GM21529 (cell line): ENCODE measurements at regions not wholly inside any gene's neighbourhood (a gene's known extent, or its start where the extent isn't known, plus 50 kb on each side); places are given as distances from the start of the nearest gene placed in this dataset.
"Not testable (repeated sequence)": the region's sequence is repeated elsewhere in the genome, so short reads cannot be mapped to it uniquely, and the experiment has no call there.

Source experiments
- ATAC-seq: cut with Tn5 transposase; IDR thresholded peaks from one replicate; pipeline ENCODE4 v1.9.1; 2021; ENCODE audit not compliant: unreplicated experiment

DNA sequence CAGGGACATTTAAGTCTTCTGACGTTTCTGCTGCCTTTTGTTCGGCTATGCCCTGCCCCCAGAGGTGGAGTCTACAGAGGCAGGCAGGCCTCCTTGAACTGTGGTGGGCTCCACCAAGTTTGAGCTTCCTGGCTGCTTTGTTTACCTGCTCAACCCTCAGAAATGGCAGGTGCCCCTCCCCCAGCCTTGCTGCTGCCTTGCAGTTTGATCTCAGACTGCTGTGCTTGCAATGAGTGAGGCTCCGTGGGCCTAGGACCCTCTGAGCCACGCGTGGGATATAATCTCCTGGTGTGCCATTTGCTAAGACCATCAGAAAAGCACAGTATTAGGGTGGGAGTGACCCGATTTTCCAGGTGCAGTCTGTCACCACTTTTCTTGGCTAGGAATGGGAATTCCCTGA is 647.3 kb downstream of the CD109 start:
- ATAC-seq, result not testable (repeated sequence)

DNA sequence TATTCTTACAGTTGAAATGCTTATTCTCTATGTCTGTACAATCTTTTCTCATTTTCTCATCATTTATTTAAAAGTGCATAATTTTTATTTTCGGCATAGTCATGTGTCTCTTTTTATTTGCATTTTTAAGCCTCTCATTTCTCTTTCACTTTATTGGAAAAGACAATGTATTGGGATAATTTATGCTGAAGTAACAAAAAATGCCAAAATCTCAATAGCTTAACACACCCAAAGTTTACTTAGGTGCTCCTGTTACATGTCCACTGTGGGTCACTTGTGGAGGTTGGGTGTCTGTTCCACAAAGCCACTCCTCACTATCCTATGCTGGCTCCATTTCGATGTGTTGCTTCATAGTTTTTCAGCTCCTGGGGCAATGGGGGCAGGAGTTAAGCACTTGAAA is 638.7 kb downstream of the CD109 start:
- ATAC-seq, result no peak

DNA sequence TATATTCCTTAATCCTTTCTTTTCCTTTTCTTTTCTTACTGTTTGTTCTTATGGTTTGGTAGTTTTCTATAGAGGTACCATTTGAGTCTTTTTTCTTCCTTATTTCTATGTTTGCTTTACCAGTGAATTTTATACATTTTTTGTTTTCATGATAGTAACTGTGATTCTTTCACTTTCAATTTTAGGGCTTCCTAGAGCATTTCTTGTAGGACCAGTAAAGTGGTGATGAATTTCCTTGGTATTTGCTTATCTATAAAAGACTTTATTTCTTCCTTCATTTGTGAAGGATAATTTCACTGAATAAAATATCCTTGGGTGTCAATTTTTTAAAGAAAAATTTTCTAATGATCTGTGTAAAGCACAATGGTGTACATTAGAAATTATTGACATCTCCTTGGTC is 637.4 kb downstream of the CD109 start:
- no peak for ATAC-seq

DNA sequence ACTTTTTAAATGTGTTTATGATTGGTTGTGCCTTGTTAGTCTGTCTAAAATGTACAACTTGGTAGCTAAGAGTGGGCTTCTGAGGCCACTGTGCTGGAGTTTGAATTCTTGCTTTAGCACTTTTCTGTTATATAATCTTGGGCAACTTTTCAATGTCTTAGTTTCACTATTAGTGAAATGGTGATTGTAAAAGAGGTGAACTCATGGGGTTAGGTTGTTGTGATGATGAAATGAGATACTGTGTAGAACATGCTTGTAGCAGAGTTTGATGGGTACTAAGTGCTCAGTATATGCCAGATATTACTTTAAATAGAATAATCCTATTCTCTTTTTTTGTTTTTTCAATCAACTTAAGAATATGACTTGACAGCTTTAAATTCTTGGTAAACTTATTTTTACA is 624.7 kb downstream of the CD109 start:
- no peak for ATAC-seq

DNA sequence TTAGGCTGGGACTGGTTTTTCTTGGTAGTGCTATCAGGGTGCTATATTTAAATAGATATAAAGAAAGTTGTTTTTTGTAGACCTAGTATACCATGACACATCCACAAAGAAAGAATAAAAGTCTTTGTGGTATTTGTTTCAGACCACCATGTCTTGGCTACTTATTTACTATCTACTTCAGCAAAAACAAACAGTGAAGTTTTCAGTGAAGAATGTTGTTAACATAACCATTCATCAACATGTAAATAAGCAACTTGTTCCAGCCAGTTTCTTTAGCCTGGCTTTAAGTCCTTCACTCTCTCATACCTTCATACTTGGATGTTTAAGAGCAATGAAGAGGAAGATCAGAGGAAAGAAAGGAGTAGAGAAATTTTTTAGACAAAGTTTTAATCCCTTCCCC is 624.1 kb downstream of the CD109 start:
- no peak for ATAC-seq

DNA sequence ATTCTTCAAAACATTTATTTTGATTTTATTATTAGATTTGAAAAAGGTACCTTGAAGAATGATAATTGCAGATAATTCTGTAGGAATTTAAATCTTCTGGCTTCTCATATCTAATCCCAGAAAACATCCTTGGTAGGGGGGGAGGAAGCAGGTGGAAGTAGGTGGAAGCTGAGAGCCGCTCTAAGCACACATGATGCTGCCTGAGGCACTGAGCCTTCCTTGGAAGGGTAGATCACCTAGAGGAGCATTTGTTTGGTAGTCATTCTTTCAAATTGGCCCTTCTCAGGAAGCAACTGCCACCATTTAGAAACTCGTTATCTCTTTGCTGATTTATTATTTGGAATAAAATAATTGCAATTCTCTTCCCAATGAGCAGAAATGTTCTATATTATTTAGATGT is 623.3 kb downstream of the CD109 start:
- no peak for ATAC-seq

DNA sequence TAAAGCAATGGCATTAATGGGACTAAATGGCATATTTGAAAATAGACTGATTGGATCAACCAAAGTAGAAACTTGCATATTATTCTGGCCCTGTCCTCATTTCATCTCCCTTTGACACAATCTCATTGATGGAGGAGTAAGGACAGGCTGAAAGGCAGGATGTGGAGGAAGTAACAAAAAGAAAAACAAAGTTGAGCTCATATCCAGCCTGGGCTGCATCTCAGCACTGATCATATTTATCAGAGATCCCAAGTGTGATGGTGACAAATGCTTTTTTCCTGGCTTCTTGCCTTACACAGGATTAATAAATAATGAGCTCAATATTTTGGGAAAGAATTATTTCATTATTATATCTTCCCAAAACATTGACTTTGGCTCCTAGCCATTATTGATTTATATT is 622.7 kb downstream of the CD109 start:
- ATAC-seq, result no peak

DNA sequence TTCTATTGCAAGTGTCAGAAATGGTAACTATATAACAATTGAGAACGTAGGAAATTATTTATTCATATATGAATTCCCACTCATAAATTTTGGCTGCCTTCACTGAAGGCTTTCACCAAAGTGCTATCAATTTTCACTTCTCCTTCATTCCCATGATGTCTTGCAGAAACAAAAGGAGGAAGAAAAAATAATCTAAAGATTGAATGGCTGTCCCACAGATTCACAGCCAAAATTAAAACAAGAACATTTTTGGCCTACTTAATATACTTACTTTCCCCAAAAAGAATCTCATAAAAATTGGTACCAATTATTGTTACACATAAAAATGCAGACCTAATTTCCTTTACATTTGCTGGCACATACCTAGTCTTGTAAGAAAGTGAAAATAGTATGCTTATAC is 616.1 kb downstream of the CD109 start:
- ATAC-seq, result no peak

DNA sequence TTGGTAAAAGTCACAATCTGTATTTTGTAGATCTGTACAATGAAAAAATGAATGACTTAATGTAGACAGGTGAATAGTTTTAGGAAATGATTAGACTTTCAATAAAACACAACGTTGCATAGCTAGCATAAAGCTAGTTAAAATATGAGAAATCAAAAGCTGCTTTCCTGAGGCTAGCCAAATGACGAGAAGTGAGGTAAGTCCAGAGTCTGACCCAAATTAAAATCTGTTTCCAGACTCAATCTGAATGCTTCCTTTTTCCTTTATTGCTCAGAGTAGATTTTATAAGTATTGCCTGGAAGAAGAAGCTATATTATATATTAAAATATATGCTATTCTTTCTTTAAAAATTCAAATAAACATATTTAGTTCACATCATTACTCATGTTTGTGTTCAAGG is 615.4 kb downstream of the CD109 start:
- no peak for ATAC-seq

DNA sequence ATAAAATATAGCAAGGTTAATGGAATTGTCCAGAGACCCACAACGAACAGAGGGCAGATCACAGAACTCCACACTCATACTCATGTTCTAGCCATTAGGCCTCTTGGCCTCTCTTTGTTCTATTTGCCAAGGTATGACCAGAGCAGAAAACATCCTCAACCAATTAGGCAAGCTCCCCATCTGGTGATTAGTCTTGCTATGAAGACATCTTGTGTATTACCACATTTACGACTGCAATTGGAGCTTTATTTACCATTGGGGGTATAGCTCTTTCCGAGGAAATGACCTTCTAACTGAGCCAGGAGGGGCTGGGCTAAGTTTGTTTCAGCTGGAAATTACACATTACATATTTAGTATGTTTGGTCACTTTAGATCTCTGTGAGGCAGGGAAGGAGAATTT is 593.9 kb downstream of the CD109 start:
- ATAC-seq, result no peak

DNA sequence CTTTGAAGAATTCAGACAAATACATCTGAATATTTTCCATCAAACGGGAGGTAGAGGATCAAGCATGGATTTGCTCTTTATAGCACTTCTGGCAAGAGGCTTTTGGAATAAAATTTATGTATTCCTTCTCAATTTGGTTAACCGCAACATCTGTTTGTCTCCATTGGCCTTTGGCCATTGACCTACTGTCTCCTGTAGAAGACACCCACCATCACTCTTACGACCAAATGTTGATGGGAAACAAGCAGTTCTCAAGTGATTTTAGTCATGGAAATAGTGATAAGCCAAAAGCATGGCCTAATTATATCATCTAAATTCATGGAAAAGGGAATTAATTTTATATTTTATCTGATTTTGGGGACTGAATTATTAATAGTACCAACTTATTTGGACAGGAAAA is 591.9 kb downstream of the CD109 start:
- ATAC-seq, result no peak

DNA sequence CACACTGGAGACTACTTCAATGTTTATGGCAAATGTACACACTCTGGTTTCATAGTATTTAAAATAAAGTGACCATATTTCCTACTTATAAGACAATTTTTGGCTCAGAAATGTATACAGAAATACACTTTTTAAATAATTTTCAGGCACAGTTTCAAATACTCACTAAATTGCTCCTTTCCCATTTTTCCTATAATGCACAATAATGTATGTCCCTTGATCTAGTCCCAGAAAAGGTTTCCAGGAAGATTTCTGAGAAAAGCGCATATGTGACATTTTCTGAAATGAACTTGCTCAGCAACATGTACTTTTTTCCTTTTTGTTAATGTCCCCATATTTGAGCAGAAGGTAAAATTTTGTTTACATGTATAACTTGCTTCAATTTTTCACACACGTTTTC is 591.4 kb downstream of the CD109 start:
- ATAC-seq, result no peak

DNA sequence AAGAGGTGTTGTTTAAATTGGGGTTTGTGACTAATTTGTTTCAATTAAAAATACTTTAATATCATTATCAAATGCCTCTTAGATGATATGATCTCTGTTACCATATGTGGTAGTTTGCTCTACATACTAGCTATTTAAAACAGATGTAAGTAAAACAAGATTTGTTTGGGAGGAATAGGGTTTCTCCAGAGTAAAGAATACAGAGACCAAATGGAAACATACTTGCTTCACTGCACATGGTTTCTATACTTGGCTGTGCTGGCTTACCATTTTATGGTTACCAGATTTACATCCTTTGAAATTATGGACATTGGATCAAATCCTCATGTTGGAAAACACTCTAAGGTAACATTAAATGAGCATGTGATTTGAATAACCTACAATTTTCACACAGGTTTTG is 588.3 kb downstream of the CD109 start:
- ATAC-seq, result no peak

DNA sequence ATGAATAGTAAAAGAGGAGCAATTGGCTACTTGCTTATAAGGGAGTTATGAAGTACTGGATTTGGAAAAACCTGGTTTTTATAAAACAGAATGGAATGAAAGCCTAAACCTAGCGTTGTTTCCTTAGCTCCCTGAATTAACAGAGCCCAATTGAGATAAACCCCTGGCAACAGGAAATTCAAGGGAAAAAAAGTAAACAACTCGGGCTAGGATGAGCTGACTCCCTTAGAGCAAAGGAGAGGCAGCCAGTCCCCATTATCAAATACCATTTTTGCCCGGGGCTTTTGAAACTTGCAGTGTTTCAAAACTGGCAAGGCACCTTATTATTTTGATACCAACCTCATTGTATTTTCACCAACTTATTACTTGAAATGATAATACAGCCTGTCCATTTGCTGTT is 587.5 kb downstream of the CD109 start:
- no peak for ATAC-seq

DNA sequence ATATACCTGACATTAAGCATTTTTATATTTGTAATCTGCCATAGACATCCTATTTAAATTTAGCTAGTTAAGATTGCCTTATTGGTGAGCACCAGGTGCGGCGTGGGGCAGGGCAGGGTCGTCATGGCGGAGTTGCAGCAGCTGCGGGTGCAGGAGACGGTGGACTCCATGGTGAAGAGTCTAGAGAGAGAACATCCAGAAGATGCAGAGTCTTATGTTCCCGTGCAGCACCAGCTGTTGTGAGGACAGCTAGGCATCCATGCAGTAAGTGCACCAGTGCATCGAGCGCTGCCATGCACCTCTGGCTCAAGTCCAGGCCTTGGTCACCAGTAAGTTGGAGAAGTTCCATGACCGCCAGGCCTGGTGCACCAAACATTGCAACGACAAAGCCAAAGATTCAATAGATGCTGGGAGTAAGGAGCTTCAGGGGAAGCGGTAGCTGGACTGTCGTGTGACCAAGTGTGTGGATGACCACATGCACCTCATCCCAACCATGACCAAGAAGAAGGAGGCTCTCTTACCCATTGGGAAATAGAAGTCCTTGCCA is 586.2 kb downstream of the CD109 start:
- ATAC-seq, result no peak

DNA sequence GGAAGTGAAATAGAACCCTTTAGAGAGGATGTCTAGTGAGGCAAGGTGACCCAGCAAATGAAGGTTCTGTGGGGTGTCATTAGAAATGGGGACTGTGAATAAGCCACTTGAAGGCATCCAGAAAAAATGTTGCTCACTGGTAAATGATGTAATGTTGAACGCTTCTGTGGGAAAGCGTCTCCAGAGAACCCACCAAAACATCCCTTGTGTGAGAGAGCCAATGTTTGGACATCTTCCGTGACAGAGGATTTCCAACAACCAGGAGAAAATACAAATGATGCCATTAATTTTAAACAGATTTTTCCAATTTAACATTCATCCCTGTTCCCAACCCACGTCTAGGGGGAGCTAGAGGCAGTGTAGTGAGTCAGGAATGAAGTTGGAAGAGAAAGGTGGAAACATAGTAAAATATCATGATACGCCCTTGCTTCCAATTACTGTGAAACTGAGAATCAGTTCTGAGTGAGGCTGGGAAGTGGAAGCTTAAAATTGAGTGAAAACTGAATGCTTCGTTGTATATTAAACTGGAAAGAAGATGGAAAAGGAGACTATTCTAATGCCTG is 584.2 kb downstream of the CD109 start:
- ATAC-seq, result no peak

DNA sequence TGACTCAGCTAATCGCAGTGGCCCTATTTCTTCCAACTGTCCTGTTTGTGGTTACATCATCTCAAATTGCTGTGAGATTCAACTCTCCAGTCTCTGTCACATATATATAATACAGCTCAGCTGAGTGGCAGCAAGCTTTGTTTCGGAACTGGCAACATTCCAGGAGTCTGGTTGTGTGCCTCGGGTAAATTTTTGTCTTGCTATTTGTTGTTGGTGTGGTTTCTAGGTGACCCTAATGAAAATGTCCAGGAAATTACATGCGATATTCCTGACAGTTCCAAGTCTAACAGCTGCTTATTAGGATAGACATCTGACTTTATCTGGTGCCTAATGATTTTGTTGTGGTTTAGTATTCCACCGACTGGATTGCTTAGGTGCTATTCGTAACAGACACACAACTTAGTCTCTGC is 581.8 kb downstream of the CD109 start:
- no peak for ATAC-seq

DNA sequence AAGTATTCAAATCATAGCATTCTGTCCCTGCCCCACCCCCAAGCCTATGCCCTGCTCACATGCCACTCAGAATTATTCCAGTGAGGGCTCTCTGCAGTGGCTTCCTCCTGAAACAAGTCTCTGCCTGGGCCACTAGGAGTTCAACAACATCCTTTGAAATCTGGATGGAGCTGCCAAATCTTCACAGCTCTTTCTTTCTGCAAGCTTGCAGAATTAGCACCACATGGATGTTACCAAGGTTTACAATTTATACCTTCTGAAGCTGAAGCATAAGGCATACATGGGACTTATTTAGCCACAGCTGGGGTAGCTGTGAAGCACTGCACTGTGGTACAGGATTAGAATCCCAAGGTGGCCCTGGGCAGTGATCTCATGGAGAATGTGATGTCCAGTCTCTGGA is 577.5 kb downstream of the CD109 start:
- ATAC-seq, result no peak

DNA sequence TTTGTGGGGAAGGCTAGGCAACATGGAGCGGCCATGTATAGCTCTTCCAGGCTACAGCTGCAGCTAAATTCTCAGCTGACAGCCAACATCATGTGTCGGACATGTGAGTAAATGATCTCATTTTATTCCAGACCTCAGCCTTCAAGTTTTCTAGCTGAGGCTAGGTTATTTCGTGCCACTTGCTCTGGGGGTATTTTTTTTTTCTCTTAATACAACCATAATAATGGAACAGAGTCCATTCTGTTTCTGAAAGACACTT is 573.5 kb downstream of the CD109 start:
- no peak for ATAC-seq

DNA sequence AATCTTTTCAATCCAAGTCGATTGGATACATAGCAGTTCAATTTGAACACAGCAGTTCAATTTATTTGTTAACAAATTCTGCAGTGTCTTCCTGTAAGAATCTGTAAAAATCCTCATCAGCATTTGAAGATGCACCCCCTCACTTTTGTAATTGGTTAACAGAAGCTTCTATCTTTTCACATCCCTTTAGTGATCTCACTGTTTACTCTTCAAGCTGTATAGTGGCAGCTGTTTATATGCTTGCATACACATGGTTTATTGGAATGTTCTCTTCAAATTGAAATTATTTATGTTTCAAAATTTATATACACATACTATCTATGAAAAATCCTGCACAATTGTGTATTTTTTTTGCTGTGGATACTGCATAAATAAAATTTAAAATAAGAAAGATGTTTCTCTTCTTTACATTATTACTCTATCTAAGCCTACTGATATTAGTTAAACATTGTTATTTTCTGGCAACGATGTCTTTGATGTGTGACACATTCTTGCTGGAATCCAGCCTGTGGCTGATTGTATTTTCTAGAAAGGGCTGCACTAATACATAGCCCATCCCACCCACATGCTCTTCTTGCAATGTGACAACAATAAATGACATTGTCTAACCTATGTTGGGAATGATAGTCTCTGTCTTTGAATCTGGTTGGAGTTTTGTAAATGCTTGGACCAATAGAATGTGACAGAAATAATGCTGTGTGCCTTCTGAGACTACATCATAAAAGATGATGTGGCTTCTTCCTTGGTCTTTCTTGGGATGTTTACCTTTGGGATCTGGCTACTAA is 573.0 kb downstream of the CD109 start:
- ATAC-seq, result no peak

DNA sequence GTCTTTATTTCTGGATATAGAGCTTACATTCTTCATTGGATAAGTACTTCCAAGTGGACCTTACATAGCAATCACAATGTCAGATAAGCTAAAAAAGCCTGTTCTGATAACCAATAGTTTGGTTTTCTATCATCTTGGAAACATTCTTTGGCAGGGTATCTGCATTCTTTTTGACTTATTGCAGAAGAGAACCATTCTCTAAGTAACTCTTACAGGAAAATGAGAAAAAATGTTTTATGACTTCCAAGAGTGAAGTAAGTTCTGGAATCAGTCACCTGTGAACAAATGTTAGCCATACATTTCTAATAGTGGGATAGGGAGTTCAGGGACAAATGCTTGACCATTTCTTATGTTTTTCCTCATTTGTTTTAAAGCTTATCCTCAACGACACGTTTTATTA is 564.0 kb downstream of the CD109 start:
- no peak for ATAC-seq

DNA sequence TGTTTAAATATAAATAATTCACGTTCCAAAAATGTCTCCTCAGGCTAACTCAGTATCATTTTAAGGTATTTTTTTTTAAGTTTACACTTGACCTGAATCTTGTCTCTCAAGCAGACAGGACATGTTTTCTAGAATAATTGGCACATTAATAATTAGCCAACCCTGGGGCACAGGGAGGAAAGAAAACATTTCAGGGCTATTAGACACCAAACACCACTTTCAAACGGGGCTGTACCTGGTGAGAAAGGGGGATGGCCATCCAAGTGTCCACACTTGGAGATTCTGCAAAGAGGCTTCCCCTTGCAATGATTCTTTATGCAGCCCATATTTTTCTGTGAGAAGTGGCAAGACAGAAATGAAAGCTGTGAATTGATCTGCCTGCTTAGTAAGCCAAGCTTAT is 560.8 kb downstream of the CD109 start:
- no peak for ATAC-seq

DNA sequence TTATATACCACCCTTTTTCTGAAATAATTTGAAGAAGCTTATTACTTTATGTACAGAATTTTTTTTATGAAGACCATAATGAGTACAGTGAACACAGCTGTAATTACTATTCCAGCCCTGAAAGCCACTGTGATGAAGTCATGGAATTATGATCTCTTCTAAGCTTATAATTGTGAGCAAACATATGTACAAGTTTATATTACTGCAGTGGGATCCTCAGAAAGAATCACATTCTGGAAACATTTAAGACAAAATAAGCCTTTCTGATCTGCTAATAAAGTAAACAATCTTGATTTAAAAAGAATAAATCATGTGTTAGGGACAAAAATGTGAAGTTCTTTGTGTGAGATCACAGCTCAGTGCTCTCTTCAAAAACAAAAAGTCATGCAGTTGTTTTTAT is 560.4 kb downstream of the CD109 start:
- ATAC-seq, result no peak
